GM12878 (cell line): ENCODE measurements at regions not wholly inside any gene's neighbourhood (a gene's known extent, or its start where the extent isn't known, plus 50 kb on each side); places are given as distances from the start of the nearest gene placed in this dataset.

Experiments
- ATAC-seq: fragments of 200-7000 bp; cut with Tn5 transposase; 3 replicates; pipeline ENCODE4 v1.9.1; 2020; ENCODE audit warnings: mild to moderate bottlenecking, moderate library complexity
- BruUV-seq: library from RNA; stranded (reverse); fragments of 400-500 nt; replicated peaks from 2 replicates; lab custom pipeline; 2021; lab: Mats Ljungman, UMichigan
- CTCF ChIA-PET: fragments of 300-600 bp; sonication (Branson Sonifier 250); formaldehyde crosslinking; extraction: SDS; loops from one replicate; lab custom pipeline; 2021; ENCODE audit warnings: inconsistent platforms; lab: Yijun Ruan, JAX
- POLR2A ChIA-PET: fragments of 350-600 bp; formaldehyde crosslinking; extraction: SDS; loops from one replicate; lab custom pipeline; 2021; ENCODE audit warnings: inconsistent platforms; lab: Charles Lee
- RAD21 ChIA-PET: fragments of 300-600 bp; sonication (Branson Sonifier 250); formaldehyde crosslinking; loops from one replicate; lab custom pipeline; 2023; ENCODE audit warnings: antibody characterized with exemption; ENCODE audit not compliant: unreplicated experiment; lab: Charles Lee
- SMC1A ChIA-PET: fragments of 300-600 bp; sonication (Branson Sonifier 250); formaldehyde crosslinking; loops from one replicate; lab custom pipeline; 2023; ENCODE audit not compliant: unreplicated experiment, uncharacterized antibody; lab: Charles Lee
- DNase-seq: peaks from one replicate; pipeline ENCODE4 v3.0.0-alpha.2; 2011; ENCODE audit warnings: low read depth, low spot score
- FAIRE-seq: peaks from 3 replicates; lab custom pipeline; 2011; peaks lifted over from hg19 to GRCh38; lab: Jason Lieb, UNC
- H2AFZ ChIP-seq: 2 replicates; pipeline ENCODE4 v1.6.0; 2011; ENCODE audit warnings: low read depth, low read length, control low read depth; ENCODE audit not compliant: control insufficient read depth
- H3K27ac ChIP-seq: 2 replicates; pipeline ENCODE4 v1.5.1; 2011; ENCODE audit warnings: control low read depth; ENCODE audit not compliant: control insufficient read depth, insufficient read depth
- H3K27me3 ChIP-seq, 2 experiments: replicated peaks in 1 of 2; 2 replicates each; pipeline versions ENCODE4 v1.6.0 to v1.6.1; 2011; ENCODE audit warnings: low read length in 1 of 2; ENCODE audit not compliant: control insufficient read depth in 2 of 2, insufficient read depth in 2 of 2
- H3K36me3 ChIP-seq, 2 experiments: 2 replicates each; pipeline ENCODE4 v1.5.1; 2011; ENCODE audit warnings: low read length in 1 of 2; ENCODE audit not compliant: control insufficient read depth in 2 of 2, insufficient read depth in 2 of 2
- H3K4me1 ChIP-seq: 2 replicates; pipeline ENCODE4 v1.6.1; 2011; ENCODE audit warnings: mild to moderate bottlenecking, low read length, moderate library complexity, mixed read lengths; ENCODE audit not compliant: control insufficient read depth, insufficient read depth
- H3K4me2 ChIP-seq: 2 replicates; pipeline ENCODE4 v1.6.0; 2011; ENCODE audit warnings: control low read depth; ENCODE audit not compliant: control insufficient read depth, insufficient read depth
- H3K4me3 ChIP-seq: fragments of 200-600 bp; sonication (generic); 2 replicates; pipeline ENCODE4 v1.5.1; 2016
- H3K79me2 ChIP-seq: 2 replicates; pipeline ENCODE4 v1.6.0; 2011; ENCODE audit warnings: low read length; ENCODE audit not compliant: control insufficient read depth, insufficient read depth
- H3K9ac ChIP-seq: 2 replicates; pipeline ENCODE4 v1.8.0; 2011; ENCODE audit warnings: low read length, control low read depth, mixed read lengths; ENCODE audit not compliant: control insufficient read depth, insufficient read depth
- H3K9me3 ChIP-seq: replicated peaks from 3 replicates; pipeline ENCODE4 v1.5.1; 2011; ENCODE audit warnings: mild to moderate bottlenecking, low read length; ENCODE audit not compliant: control insufficient read depth, insufficient read depth
- H4K20me1 ChIP-seq: 2 replicates; pipeline ENCODE4 v1.6.0; 2011; ENCODE audit not compliant: control insufficient read depth, insufficient read depth
- BHLHE40 ChIP-seq, 2 experiments: fragments of 450-650 bp in 1 of 2; IDR thresholded peaks; 2 replicates each; pipeline ENCODE4 v1.6.1; 2011 to 2017; ENCODE audit warnings: low read depth in 2 of 2, borderline replicate concordance in 1 of 2, improper control_type of control experiment in 1 of 2, low read length in 1 of 2, mild to moderate bottlenecking in 1 of 2
- CBX3 ChIP-seq: fragments of 200-600 bp; sonication (generic); IDR thresholded peaks from 2 replicates; pipeline ENCODE4 v1.6.1; 2016; ENCODE audit warnings: low read depth, borderline replicate concordance
- CBX5 ChIP-seq: sonication (generic); IDR thresholded peaks from 2 replicates; pipeline ENCODE4 v1.6.1; 2016; ENCODE audit warnings: low read depth, moderate library complexity, mild to moderate bottlenecking, inconsistent platforms
- CREB1 ChIP-seq: IDR thresholded peaks from 2 replicates; pipeline ENCODE4 v1.6.1; 2012; ENCODE audit warnings: low read depth, mild to moderate bottlenecking, inconsistent platforms
- CUX1 ChIP-seq: IDR thresholded peaks from 2 replicates; pipeline ENCODE4 v1.6.1; 2012; ENCODE audit warnings: improper control_type of control experiment, low read depth, low read length; ENCODE audit not compliant: insufficient replicate concordance
- FOS ChIP-seq: IDR thresholded peaks from 3 replicates; pipeline ENCODE4 v1.6.1; 2011; ENCODE audit warnings: borderline replicate concordance; ENCODE audit not compliant: insufficient read length; ENCODE audit errors: extremely low read depth
- FOXK2 ChIP-seq: fragments of 450-650 bp; IDR thresholded peaks from 2 replicates; pipeline ENCODE4 v1.6.1; 2017; ENCODE audit warnings: mild to moderate bottlenecking, moderate library complexity
- HDAC6 ChIP-seq: fragments of 200-600 bp; sonication (generic); IDR thresholded peaks from one replicate; pipeline ENCODE4 v1.8.0; 2017; ENCODE audit warnings: antibody characterized with exemption; ENCODE audit not compliant: unreplicated experiment
- IRF3 ChIP-seq: fragments of 450-650 bp; IDR thresholded peaks from 2 replicates; pipeline ENCODE4 v1.6.1; 2014; ENCODE audit warnings: mild to moderate bottlenecking
- JUNB ChIP-seq: IDR thresholded peaks from 2 replicates; pipeline ENCODE4 v1.6.1; 2016; ENCODE audit warnings: antibody characterized with exemption, mild to moderate bottlenecking
- KDM1A ChIP-seq: fragments of 200-600 bp; sonication (generic); IDR thresholded peaks from 2 replicates; pipeline ENCODE4 v1.6.1; 2016; ENCODE audit warnings: borderline replicate concordance
- KLF5 ChIP-seq: fragments of 450-650 bp; IDR thresholded peaks from 2 replicates; pipeline ENCODE4 v1.6.1; 2014; ENCODE audit warnings: mild to moderate bottlenecking; ENCODE audit not compliant: partially characterized antibody
- NR2F1 ChIP-seq: fragments of 450-650 bp; conservative IDR thresholded peaks from 2 replicates; pipeline ENCODE4 v1.6.1; 2017; ENCODE audit warnings: mild to moderate bottlenecking
- NRF1 ChIP-seq: conservative IDR thresholded peaks from 2 replicates; pipeline ENCODE4 v1.6.1; 2011; ENCODE audit warnings: mild to moderate bottlenecking, low read depth, low read length, improper control_type of control experiment
- PML ChIP-seq: IDR thresholded peaks from 2 replicates; pipeline ENCODE4 v1.6.1; 2012; ENCODE audit warnings: low read length, inconsistent platforms
- RCOR1 ChIP-seq: conservative IDR thresholded peaks from 2 replicates; pipeline ENCODE4 v1.6.1; 2012; ENCODE audit warnings: low read depth, low read length, improper control_type of control experiment
- SIX5 ChIP-seq: IDR thresholded peaks from 2 replicates; pipeline ENCODE4 v1.6.1; 2011; ENCODE audit warnings: mild to moderate bottlenecking, low read depth, low read length, moderate library complexity; ENCODE audit not compliant: severe bottlenecking
- SMC3 ChIP-seq: IDR thresholded peaks from 2 replicates; pipeline ENCODE4 v1.6.1; 2011; ENCODE audit warnings: low read length, improper control_type of control experiment, borderline replicate concordance
- YY1 ChIP-seq: IDR thresholded peaks from 2 replicates; pipeline ENCODE4 v1.6.1; 2011; ENCODE audit warnings: low read depth, mild to moderate bottlenecking, low read length
- ZNF274 ChIP-seq: IDR thresholded peaks from one replicate; pipeline ENCODE4 v1.8.0; 2011; ENCODE audit not compliant: insufficient read length, insufficient read depth
- WGBS: methylation state at CpG from one replicate; pipeline ENCODE4 v1.1.6; 2016; ENCODE audit warnings: low lambda C conversion rate; ENCODE audit not compliant: insufficient replicate concordance, insufficient coverage; ENCODE audit errors: missing lambda C conversion rate; 5-methylcytosine and 5-hydroxymethylcytosine counted together
- in situ Hi-C: fragments of 300-500 bp; cut with MboI; formaldehyde crosslinking; loops from 9 replicates; pipeline ENCODE4 v1.14.3; 2018; ENCODE audit warnings: mixed read lengths
- intact Hi-C: fragments of 100-400 bp; cut with micrococcal nuclease; formaldehyde crosslinking; loops from one replicate; pipeline ENCODE4 v1.14.2; 2022; ENCODE audit not compliant: unreplicated experiment

- no peaks in the 10 kb centered on the region for H3K36me3 ChIP-seq
- no peak for FAIRE-seq
- CTCF ChIA-PET, result interaction anchor here (0.6 kb wide), 1 partner anchor 168 kb away, joined by 3 read pairs; no protein-coding TSS in a partner anchor
- intact Hi-C loops (no loop called here), in situ Hi-C loops (no loop called here)
- H3K27ac ChIP-seq, result no peak overlapping the region
- WGBS, result 28% methylated on average over 9 of the region's 9 CpGs
- H3K27me3 ChIP-seq, result peaks cover 0 to 2% of the 10 kb centered on the region in 2 experiments; a peak in 1 of 4 replicates
- no peaks in the 10 kb centered on the region for H3K9me3 ChIP-seq
- SMC1A ChIA-PET, result interaction anchor here (0.6 to 2.3 kb wide), 3 partner anchors 16 to 1390 kb away, joined by 3 to 8 read pairs (median 6); no protein-coding TSS in a partner anchor
- no peak for ATAC-seq
- no peak overlapping the region for H3K4me3 ChIP-seq
- no peak for TF ChIP-seq YY1
- no peak for TF ChIP-seq FOXK2
- TF ChIP-seq JUNB, result no peak
- TF ChIP-seq NR2F1, result no peak
- TF ChIP-seq CUX1, result no peak
- no peak for TF ChIP-seq KLF5
- TF ChIP-seq KDM1A, result no peak
- no peak for TF ChIP-seq SMC3
- TF ChIP-seq BHLHE40 (IDR thresholded peaks at IDR 0.05; ENCODE audit: borderline replicate concordance in 1 of 2, low read depth in 2 of 2, low read length in 1 of 2), result no peak
- no peak for TF ChIP-seq PML
- TF ChIP-seq CREB1, result no peak
- no peak for TF ChIP-seq RCOR1
- TF ChIP-seq CBX5, result no peak
- TF ChIP-seq SIX5, result no peak
- TF ChIP-seq NRF1, result no peak
- no peak for TF ChIP-seq IRF3
- TF ChIP-seq ZNF274, result no peak
- TF ChIP-seq FOS, result no peak
- no peak for TF ChIP-seq CBX3
- TF ChIP-seq HDAC6, result no peak
- BruUV-seq, result no TSS peak
- H3K79me2 ChIP-seq, result no peaks in the 10 kb centered on the region
- no peak overlapping the region for H3K9ac ChIP-seq
- RAD21 ChIA-PET, result no interaction called here
- no peak overlapping the region for H3K4me2 ChIP-seq
- no peak overlapping the region for H2AFZ ChIP-seq
- no peaks in the 10 kb centered on the region for H4K20me1 ChIP-seq
- no peaks in the 10 kb centered on the region for H3K4me1 ChIP-seq
- POLR2A ChIA-PET, result no interaction called here
- DNase-seq, result no peak
Measured at GRCh38 chr11:130651066-130651855, 202.8 kb downstream of the ADAMTS15 start.
